Peyer's patch (tissue), 4 donors: ENCODE measurements at regions not wholly inside any gene's neighbourhood (a gene's known extent, or its start where the extent isn't known, plus 50 kb on each side); places are given as distances from the start of the nearest gene placed in this dataset.
"Not testable (repeated sequence)": the region's sequence is repeated elsewhere in the genome, so short reads cannot be mapped to it uniquely, and the experiment has no call there.

ENCODE experiments used
- DNase-seq, 3 donors: peaks; one replicate each; pipeline ENCODE4 v3.0.0-alpha.2; 2017 to 2019
- H3K27ac ChIP-seq, 4 donors: fragments of 200-600 bp; sonication (generic); one replicate each; pipeline ENCODE4 v1.5.1; 2016 to 2019
- H3K27me3 ChIP-seq, 2 donors: fragments of 200-600 bp; sonication (generic); one replicate each; pipeline ENCODE4 v1.5.1; 2019
- H3K36me3 ChIP-seq, 3 donors: fragments of 200-600 bp; sonication (generic); one replicate each; pipeline ENCODE4 v1.5.1; 2016 to 2019
- H3K4me1 ChIP-seq, 4 donors: fragments of 200-600 bp; sonication (generic); one replicate each; pipeline ENCODE4 v1.5.1; 2016 to 2019
- H3K4me3 ChIP-seq, 4 donors: fragments of 200-600 bp; sonication (generic); 1 replicate in 3 of 4; 2 replicates in 1 of 4; pipeline ENCODE4 v1.5.1; 2016 to 2019; ENCODE audit warnings: mild to moderate bottlenecking in 1 of 4
- H3K9me3 ChIP-seq, 4 donors: fragments of 200-600 bp; sonication (generic); one replicate each; pipeline ENCODE4 v1.5.1; 2016 to 2019; ENCODE audit warnings: mild to moderate bottlenecking in 1 of 4
- POLR2A ChIP-seq, 2 donors: fragments of 450-650 bp; IDR thresholded peaks; one replicate each; pipeline ENCODE4 v1.5.1; 2017; ENCODE audit warnings: antibody characterized with exemption in 2 of 2, mild to moderate bottlenecking in 2 of 2, moderate library complexity in 2 of 2
- TF ChIP-seq, protein P1 (sequence below), 6 experiments: fragments of 450-650 bp in 4 of 6; fragments of 200-600 bp in 2 of 6; sonication (generic) in 1 of 6; IDR thresholded peaks; one replicate each; pipeline ENCODE4 v1.5.1; 2017 to 2019; ENCODE audit warnings: antibody characterized with exemption in 6 of 6, mild to moderate bottlenecking in 3 of 6, moderate library complexity in 1 of 6

DNA sequence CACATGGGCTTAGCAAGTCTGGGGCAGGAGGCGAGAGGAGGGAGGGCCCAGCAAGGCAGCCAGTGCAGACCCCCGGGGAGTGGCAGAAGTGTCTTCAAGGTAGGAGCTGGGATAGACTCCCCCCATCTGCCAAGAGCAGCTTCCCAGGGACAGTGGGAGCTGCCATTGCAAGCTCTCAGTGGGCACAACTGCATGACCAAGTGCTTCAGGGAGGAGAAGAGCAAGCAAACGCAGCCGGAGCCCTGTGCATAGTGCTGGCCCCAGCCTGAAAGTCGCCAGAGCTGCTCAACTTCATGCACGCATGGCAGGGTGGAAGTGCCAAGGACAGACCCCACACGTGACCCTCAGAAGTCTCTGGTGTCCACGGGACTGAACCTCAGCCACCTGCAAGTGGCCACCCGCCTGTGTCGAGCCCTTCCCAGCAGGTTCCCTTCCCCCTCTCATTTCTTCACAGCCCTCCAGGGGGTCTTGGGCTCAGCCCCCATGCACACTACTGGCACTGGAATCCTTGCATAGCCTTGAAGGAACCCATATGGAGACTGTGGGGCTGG lies 89.4 kb downstream of the PLXNA1 start:
- Histone ChIP-seq H3K9me3 (no peaks in the 10 kb centered on the region), H3K27ac (no peak overlapping the region), H3K36me3 (no peaks in the 10 kb centered on the region), H3K4me3 (no peak overlapping the region), H3K27me3 (no peaks in the 10 kb centered on the region), H3K4me1 (no peaks in the 10 kb centered on the region)
- DNase-seq, result peak in 1 of 3 donors; percentile 15
- TF ChIP-seq, protein P1, sequence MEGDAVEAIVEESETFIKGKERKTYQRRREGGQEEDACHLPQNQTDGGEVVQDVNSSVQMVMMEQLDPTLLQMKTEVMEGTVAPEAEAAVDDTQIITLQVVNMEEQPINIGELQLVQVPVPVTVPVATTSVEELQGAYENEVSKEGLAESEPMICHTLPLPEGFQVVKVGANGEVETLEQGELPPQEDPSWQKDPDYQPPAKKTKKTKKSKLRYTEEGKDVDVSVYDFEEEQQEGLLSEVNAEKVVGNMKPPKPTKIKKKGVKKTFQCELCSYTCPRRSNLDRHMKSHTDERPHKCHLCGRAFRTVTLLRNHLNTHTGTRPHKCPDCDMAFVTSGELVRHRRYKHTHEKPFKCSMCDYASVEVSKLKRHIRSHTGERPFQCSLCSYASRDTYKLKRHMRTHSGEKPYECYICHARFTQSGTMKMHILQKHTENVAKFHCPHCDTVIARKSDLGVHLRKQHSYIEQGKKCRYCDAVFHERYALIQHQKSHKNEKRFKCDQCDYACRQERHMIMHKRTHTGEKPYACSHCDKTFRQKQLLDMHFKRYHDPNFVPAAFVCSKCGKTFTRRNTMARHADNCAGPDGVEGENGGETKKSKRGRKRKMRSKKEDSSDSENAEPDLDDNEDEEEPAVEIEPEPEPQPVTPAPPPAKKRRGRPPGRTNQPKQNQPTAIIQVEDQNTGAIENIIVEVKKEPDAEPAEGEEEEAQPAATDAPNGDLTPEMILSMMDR (IDR thresholded peaks at IDR 0.05), result no peak
- TF ChIP-seq POLR2A (IDR thresholded peaks at IDR 0.05), result no peak

GRCh38 chr3:127072971-127073783 lies 90.3 kb downstream of the PLXNA1 start:
- Histone ChIP-seq H3K4me1 (no peaks in the 10 kb centered on the region), H3K36me3 (no peaks in the 10 kb centered on the region), H3K9me3 (no peaks in the 10 kb centered on the region), H3K27ac (no peak overlapping the region), H3K27me3 (no peaks in the 10 kb centered on the region), H3K4me3 (no peak overlapping the region)
- DNase-seq, result peak in 1 of 3 donors; percentile 30
- no peak for TF ChIP-seq POLR2A (IDR thresholded peaks at IDR 0.05)
- TF ChIP-seq, protein P1 (IDR thresholded peaks at IDR 0.05), result no peak

DNA sequence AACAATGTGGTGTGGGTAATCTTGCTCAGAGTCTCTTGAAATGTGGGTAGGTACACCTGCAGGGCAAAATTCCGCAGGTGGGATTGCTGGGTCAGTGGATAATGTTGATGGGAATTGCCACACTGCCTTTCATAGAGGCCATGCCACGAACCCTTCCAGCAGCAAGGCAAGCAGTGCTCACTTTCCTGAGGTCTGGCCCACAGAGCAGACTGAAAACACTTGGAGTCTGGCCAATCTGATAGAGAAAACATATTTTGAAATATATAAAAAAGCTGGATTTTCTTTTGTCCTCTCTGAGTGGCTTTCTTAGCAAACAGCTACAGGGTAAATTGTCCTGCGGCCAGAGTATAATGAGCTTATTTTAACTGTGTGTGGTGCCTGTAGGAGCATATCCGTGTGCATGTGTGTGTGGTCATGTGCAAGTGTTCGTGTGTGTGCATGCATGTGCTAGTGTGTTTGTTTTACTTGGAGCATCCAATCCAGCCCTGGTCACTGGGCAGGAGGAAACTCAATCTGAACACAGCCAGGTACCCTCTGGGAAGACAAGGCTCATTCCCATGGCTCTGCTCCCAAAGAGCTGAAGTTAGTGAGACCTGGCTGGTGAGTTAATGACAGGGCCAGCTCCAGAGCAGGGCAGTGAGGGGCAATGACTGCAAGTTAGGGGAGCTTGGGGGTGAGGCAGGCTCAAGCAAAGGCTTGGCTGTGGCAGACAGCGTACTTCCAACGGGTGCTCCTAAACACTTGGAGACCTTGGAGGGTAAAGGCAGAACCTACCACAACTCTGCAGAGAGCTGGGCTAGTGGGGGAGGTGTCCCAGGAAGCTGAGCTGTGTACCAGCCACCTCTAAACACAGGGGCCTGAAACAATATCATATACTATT lies 91.3 kb downstream of the PLXNA1 start:
- H3K27me3 ChIP-seq, result no peaks in the 10 kb centered on the region
- TF ChIP-seq POLR2A (IDR thresholded peaks at IDR 0.05), result no peak
- TF ChIP-seq, protein P1 (IDR thresholded peaks at IDR 0.05), result no peak
- no peak overlapping the region for H3K4me3 ChIP-seq
- no peaks in the 10 kb centered on the region for H3K36me3 ChIP-seq
- H3K27ac ChIP-seq, result no peak overlapping the region
- peak in 1 of 3 donors; percentile 16 for DNase-seq
- H3K4me1 ChIP-seq, result no peaks in the 10 kb centered on the region
- H3K9me3 ChIP-seq, result no peaks in the 10 kb centered on the region

GRCh38 chr3:127074900-127075360 lies 92.0 kb downstream of the PLXNA1 start:
- Histone ChIP-seq H3K36me3 (no peaks in the 10 kb centered on the region), H3K27me3 (no peaks in the 10 kb centered on the region), H3K4me3 (no peak overlapping the region), H3K4me1 (no peaks in the 10 kb centered on the region), H3K27ac (no peak overlapping the region), H3K9me3 (no peaks in the 10 kb centered on the region)
- TF ChIP-seq, protein P1 (IDR thresholded peaks at IDR 0.05), result no peak
- TF ChIP-seq POLR2A (IDR thresholded peaks at IDR 0.05), result no peak
- peak in 1 of 3 donors; percentile 23 for DNase-seq

DNA sequence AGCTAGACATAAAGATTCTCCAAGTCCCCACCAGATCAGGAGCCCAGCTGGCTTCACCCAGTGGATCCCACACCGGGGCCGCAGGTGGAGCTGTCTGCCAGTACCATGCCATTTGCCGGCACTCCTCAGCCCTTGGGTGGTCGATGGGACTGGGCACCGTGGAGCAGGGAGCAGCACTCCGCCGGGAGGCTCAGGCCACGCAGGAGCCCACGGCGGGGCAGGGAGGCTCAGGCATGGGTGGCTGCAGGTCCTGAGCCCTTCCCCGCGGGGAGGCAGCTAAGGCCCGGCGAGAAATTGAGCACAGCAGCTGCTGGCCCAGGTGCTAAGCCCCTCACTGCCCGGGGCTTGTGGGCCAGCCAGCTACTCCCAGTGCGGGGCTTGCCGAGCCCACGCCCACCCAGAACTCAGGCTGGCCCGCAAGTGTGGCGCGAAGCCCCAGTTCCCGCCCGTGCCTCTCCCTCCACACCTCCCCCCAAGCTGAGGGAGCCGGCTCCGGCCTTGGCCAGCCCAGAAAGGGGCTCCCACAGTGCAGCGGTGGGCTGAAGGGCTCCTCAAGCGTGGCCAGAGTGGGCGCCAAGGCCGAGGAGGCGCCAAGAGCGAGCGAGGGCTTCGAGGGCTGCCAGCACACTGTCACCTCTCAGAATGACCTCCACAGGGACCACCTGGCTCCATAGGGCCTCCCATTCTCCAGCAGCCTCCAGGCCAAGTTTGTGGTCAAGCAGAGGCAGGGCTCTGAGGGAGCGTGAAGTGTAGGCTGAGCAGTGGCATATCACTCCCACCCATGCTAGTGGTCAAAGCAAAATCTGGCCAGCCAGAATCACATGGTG lies 93.5 kb downstream of the PLXNA1 start:
- peak in 1 of 3 donors; percentile 29 for DNase-seq
- not testable (repeated sequence) for H3K4me3 ChIP-seq, H3K36me3 ChIP-seq, H3K4me1 ChIP-seq, H3K27ac ChIP-seq, H3K9me3 ChIP-seq, H3K27me3 ChIP-seq
